NT2/D1 (cell line): ENCODE measurements at regions not wholly inside any gene's neighbourhood (a gene's known extent, or its start where the extent isn't known, plus 50 kb on each side); places are given as distances from the start of the nearest gene placed in this dataset.

Experiments
- SUZ12 ChIP-seq: IDR thresholded peaks from 2 replicates; pipeline ENCODE4 v1.6.1; 2011; ENCODE audit not compliant: insufficient read length, insufficient read depth; ENCODE audit errors: extremely low read depth
- YY1 ChIP-seq: IDR thresholded peaks from 2 replicates; pipeline ENCODE4 v1.6.1; 2011; ENCODE audit not compliant: insufficient read length, insufficient read depth
- ZNF274 ChIP-seq: IDR thresholded peaks from 2 replicates; pipeline ENCODE4 v1.6.1; 2011; ENCODE audit warnings: mild to moderate bottlenecking, low read depth, low read length

DNA sequence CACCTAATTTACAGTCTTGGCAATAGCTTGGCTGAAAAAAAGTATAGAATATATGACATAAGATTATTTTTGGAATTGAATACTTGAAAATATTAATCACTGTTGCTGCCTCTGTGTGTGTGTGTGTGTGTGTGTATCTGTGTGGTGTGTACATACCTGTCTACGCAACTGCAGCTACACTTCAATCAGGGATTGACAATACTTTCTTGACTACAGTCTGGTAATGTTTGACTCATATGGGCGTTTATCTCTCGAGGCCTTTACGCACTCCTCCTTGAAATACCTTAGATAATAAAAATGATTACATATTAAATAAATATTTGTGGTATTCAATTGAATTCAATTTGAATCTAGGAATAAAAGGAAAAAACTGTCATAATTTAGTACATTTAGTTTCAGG, 565.2 kb downstream of the PCDH18 start:
- TF ChIP-seq YY1 (no peak), ZNF274 (no peak), SUZ12 (no peak)
